IPS-NIHi7 (cell line): ENCODE measurements at regions not wholly inside any gene's neighbourhood (a gene's known extent, or its start where the extent isn't known, plus 50 kb on each side); places are given as distances from the start of the nearest gene placed in this dataset.
"Not testable (repeated sequence)": the region's sequence is repeated elsewhere in the genome, so short reads cannot be mapped to it uniquely, and the experiment has no call there.

Source experiments
- DNase-seq: peaks from one replicate; pipeline ENCODE4 v3.0.0; 2012; ENCODE audit warnings: mixed read lengths; ENCODE audit errors: extremely low spot score

DNA sequence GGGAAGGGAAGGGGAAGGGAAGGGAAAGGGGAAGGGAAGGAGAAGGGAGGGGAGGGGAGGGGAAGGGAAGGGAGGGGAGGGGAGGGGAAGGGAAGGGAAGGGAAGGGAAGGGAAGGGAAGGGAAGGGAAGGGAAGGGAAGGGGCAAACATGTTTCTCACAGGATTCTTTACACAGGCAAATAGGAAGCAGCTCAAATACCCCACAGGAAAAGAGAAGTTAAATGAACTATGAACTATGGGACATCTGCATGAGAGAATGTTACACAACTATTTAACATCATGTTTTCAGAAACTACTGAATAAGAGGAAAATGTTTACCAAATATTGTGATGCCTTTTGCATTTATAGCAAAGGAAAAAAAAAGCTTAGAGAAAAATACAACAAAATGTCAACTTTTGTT is 125.4 kb upstream of the SLC30A5 start:
- DNase-seq = no peak

DNA sequence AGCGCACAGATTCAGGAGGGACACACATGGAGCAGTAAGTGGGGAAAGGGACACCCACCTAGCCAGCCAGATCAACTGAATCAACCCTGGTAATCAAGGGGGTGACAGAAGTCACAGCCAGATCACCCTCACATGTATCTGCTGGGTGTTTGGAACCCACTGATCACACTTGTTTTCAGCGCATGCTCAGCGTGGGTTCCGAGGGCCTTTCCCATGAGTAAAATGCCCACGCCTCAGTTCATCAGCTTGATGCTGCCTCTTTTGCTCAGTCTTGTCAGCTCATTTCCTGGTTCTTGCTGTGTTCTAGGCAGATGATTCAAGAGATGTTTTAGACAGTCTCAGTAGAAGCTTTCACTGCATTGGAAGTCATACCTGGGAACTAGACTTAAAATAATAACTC is 123.2 kb upstream of the SLC30A5 start:
- no peak for DNase-seq

DNA sequence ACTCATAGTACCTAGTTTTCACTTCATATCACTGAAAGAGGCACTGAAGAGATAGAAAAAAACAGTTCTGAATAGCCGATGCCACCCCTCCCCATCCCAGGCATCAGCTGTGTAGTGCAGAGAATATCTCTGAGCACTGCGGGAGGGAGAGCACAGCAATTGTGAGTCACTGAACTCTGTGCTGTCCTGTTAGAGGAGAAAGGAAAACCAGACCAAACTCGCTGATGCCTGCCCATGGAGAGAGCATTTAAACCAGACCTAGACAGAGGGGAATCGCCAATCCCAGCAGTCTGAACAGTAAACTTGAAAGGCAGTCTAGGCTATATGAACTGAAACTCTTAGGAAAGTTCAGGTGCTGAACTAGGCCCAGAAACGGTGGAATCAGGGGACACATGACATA is 120.1 kb upstream of the SLC30A5 start:
- DNase-seq = no peak

DNA sequence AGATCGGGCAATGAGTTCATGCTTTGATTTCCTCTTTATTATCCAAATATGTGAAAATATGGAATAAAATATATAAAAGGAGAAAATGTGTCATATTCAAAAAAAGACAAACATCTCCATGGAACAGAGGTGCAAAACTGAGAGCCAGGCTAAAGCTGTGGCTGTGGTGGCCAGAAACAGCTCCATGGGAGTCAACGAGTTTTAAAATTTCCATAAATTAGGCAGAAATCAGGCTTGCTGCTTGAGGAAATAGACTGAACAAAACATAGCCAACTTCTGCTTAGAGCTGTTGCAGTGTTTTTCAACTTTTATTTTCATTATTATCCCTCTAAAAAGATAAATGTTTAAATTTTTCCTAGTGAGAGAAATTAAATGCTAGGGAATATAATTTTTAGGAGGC is 110.8 kb upstream of the SLC30A5 start:
- no peak for DNase-seq

DNA sequence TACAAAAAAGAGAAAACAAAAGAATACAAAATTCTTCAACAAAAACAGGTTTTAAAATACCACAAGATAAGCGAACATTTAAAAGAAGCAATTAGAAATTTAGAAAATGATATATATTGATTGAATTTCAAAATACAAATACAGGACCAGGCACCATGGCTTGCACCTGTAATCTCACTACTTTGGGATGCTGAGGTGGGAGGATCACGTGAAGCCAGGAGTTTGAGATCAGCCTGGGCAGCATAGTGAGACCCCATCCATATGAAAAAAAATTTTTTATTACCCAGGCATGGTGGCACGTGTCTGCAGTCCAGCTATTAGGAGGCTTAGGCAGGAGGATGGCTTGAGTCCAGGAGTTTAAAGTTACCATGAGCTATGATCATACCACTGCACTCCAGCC is 109.9 kb upstream of the SLC30A5 start:
- no peak for DNase-seq

DNA sequence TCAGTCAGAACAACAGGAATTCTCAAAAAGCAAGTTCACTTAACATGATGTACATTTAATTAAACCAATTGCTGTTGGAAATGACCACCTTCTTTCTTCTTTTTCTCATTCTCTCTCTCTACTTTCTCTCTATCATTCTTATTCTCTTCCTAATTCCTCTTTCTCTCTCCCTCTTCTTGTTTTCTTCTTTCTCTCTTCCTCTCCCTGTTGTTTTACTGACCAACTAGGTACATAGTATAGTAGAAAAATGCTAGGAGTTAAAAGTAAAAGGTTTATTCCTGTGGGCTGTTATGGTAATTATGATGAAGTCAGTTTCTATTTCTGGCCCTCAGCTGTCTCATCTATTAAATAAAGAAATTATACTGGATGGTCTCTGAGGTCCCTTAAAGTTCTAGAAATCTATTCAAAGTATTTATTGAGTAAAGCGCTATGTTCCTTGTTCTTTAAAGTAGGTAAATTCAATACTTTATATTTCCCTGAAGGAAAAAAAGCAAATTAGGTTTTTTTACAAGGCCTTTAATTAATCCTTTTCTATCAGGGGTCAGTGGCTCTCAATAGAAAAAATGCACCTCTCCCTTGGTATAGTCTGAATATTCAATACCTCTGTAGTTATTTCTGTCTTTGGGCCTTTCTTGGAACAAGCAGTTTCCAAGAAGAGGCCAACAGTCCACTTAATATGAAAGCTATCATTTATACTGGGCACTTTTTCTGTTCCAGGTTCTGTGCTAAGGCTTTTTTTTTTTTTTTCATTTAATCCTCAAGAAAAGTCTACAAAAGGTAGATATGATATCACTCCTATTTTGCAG is 102.3 kb upstream of the SLC30A5 start:
- DNase-seq = no peak

DNA sequence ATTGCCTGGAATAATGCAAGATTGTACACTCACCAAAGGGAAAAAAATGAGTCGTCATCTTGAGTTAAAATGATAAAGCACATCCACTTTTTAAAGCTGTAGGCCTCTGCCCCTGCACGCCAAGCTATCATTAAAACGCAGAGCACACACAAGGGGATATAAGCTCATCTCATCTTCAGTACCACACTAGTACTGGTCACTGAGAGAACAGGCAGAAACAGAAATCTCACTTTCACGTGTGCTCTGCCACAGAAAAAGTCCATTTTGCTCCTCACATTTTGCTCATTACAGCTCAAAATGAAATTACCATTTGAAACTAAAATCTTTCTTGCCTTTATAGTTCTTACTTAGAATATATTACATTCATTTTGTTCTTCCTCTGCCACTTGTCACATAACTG is 99.2 kb upstream of the SLC30A5 start:
- no peak for DNase-seq

DNA sequence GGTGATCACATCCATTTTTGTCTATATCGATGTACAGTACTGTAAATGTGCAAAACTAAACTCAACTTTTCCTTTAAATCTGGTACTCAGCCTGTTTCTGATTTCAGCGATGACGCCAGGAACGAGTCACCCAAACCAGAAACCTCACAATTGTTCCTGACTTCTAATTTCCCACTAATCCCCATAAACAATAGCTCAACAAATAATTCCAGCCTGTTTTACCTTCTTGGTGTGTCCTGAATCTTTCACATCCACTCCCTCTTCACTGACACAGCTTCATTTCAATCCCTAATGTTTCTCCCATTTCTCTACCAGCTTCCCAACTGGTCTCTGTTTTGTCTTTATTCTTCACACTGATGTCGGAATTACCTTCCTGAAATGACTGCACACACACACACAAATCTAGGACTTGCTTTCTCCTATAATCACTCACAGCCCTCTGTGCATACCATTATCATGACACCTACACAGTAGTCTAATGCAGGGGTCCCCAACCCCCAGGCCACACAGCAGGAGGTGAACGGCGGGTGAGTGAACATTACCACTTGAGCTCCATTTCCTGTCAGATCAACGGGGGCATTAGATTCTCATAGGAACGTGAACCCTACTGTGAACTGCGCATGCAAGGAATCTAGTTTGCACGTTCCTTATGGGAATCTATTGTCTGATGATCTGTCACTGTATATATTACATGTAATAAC is 97.8 kb upstream of the SLC30A5 start:
- no peak for DNase-seq

DNA sequence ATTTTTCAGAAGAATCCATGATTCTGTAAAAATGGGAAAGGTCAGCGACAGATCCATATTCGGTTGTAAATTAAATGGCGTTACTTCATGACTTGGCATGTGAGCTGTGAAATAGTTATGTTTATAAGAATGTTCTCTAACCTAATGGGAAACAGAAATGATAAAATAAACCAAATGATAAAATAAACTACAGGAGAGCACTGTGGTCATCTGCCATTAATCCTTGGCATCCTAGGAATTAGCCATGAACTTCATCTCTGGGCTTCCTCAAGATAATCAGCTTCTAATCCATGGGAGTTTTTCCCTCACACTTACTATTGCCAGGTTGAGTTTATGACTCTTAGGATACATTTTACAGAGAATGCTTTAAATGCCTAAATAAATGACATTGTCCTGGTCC is 94.6 kb upstream of the SLC30A5 start:
- no peak for DNase-seq

DNA sequence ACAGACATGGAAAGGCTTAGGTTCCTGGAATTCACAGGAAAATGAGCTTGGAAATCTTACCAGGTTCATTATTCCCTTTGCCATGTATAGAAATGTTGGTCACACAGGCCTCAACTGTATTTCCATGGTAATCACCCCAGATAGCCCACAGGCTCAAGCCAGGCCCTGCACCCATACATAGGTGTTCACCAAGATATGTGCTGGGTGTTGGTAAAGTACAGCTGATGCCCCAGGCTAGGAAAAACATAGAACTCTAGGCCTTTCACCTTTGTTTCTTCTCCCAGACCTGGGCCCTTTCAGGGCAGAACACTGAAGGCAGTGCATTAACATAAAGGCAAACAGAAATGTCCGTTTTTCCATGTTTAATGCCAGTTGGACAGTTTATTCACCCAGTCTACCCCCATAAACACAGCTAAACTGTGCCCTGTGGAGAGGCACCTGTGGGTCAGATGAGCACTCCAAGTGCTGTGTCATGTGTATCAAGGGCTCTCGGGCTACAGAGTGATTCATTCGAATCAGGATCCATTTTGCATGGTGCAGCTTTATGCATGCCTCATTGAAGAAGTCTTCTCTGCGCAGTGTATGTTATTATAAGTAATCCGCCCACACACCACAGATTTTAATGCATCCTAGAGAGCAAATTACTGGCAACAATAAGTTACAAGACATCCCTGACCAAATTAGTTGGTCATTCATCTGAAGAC is 93.4 kb upstream of the SLC30A5 start:
- no peak for DNase-seq

DNA sequence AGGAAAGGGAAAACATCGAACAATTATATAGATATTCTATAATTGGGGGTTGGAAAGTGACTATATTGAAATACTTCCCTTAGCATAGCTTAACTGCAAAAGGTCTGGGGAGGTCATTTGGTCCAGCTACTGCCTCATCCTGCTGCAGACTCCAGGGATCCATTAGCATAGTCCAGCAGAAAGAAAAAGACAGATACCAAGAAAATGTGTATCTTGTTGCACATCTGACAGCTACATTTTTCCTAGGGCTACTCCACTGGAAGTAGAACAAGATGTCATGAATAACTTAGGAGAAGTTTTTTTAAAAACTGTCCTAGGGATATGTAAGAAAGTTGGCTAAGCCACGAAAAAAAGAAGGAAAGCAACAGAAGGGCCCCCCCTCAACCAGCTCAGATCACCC is 92.9 kb upstream of the SLC30A5 start:
- no peak for DNase-seq

DNA sequence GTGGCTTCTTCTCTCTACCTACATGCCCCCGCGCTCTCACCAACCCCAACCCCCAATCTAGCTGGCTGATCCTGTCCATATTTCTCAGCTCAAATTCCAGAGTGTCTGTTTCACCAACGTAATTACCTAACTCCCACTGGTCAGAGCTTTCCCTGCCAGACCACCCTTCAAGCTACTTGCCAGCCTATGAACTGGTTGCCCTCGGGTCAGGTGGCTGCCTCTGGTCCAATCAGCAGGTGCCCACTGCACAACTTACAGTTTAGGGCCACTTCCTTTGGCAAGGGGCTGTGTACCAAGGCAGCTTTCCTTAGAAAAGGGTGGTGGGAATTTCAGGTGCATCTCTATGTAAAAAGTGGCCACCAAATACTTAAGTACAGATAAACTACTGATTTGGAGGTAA is 92.2 kb upstream of the SLC30A5 start:
- no peak for DNase-seq

DNA sequence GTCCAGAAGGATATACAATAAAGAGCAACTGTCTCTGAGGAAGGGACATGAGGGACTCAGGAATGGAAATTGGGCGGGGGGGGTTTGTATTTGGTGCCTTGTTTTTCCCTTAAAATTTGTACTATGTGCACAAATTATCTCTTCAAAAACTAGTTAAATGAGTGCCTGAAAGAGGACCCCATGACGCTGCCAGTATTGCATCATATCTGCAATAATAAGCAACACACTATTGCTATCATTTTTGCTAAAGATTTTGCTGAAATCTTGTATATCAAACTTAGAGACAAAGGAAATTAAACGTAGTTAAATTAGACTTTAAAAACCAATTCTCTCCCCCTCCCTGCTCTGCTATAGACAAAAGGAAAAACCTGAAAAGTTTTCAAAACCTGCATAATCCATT is 89.7 kb upstream of the SLC30A5 start:
- no peak for DNase-seq

DNA sequence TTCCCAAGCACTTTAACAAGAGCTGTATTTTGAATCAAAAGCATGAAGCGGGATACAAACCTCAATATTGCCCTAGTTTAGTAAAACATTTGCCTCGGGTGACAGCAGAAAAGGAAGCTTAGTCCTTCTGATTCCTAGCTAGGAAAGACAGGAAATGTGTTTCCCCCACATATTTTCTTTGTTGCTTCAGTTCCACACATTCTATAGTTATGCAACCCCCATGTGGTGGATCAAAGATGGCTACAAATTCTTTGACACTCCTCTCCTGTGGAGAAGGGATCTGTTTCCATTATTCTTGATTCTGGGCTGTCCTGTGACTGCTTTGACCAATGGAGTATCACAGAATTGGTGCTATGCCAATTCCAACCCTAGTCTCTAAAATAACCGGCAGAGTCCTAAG is 89.1 kb upstream of the SLC30A5 start:
- DNase-seq = no peak

DNA sequence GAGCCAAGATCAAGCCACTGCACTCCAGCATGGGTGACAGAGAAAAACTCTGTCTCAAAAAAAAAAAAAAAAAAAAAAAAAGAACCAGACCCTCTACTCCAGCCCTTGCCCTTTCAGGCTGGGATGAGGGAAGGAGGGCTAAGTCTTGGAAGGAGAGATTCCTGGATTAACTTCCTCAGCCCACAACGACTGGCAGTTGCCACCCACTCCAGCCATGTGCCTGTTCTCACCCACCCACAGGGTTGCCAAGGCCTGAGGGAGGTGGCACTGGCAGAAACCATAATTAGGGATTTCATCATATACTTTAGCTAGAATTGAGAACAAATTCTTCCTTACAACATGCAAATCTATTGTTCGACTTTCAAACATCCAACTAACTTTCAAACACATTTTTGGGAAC is 87.8 kb upstream of the SLC30A5 start:
- DNase-seq = no peak

DNA sequence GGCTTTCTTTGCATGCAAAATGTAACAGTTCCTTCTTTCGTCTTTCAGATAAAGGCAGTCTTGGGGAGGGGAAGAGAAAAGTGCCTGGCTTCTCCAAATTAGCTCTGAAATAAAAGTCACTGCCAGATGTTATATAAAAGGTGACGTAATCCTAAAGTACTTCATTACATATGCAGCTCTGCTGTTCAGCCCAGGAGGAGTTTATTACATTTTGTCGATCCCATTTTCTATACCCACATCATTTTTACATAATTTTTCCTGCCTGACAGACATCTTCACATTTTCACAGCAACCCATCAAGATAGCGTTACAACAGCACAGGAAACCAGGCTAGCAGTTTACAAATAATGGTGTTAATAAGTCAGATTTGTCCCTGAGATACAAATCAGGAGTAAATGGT is 86.7 kb upstream of the SLC30A5 start:
- no peak for DNase-seq

DNA sequence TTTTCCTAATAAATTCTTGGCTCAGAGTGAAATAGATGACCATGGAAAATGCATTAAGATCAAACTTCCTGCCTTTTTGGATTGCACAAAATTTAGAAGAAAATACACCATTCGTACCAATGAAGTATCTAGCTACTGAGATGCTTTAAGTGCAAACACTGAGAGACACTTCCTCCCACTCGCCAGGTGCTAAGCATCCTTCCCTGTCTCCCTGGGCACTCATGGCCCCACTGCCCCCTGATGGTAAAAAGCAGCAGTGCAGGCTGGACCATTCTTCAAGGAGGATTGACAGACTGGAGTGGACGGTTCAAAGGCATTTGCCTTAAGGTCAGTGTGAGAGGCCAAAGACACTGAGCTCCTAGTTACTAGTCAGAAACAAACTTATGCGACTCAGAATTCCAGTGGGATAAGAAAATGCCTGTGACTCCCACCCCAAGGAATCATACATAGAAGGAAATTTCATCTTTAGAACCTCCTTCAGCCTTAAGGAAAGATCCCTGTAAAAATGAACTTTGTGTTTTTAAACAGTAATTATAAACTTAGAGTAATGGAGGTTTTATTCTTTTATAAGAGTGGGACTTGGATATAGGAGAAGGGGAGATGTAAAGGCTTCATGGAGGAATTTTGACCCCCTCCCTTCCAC is 86.0 kb upstream of the SLC30A5 start:
- DNase-seq = peak; percentile 87

DNA sequence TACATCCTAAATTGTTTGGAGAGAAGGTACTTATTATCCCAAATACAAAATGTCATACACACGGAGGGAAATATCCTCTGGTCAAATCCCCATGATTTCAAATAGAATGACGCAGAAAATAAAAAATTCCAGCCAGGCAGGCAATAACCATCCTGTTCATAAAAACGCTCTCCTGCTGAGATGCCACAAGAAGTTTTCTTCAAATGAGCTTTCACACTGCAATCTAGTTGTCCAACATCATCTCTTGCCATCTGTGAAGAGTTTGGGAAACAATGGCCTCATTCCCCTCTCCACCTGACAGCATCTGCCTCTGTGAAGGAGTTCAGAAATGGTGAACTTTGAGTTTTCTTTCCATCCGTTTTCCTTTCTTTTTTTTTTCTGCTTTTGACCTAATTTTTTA is 83.3 kb upstream of the SLC30A5 start:
- no peak for DNase-seq

DNA sequence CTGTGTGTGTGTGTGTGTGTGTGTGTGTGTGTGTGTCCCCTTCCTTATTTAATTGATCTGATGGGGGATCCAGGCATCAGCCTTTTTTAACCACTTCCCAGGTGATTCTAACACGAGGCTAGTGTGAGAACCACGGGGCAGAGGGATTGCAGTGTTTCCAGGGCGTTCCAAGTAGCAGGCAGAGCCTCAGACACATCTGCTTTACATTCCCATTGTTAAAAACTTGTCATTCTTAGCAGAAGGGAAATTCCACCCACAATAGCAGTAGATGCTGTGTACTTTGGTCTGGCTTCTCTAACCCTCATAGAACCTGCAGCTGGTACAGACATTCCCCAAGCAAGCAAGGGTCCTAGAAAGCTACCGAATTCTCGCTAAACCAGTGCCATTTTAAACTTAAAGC is 81.9 kb upstream of the SLC30A5 start:
- no peak for DNase-seq

DNA sequence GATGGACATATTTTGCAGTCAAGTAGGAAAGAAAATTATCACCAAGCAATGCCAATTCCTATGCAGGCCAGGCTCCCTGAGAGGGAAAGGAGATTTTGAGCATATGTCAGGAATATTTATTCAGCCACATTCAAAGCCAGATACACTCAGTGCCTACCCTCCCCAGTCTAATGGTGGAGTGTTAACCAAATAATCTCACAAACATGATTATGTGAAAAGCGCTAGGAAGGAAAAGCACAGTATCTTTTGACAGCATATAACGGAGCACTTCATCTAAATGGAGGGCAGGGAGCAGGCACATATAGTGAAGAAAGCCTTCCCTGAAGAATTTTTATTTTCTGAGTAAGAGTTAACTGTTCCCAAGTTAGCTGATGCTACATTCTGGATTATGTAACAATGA is 80.3 kb upstream of the SLC30A5 start:
- DNase-seq = no peak

DNA sequence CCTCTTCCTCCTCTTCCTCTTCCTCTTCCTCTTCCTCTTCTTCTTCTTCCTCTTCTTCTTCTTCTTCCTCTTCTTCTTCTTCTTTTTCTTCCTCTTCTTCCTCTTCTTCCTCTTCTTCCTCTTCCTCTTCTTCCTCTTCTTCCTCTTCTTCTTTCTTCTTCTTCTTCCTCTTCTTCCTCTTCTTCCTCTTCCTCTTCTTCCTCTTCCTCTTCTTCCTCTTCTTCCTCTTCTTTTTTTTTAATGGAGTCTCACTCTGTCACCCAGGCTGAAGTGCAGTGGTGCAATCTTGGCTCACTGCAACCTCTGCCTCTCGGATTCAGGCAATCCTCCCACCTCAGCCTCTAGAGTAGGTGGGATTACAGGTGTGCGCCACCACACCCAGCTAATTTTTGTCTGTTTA is 79.8 kb upstream of the SLC30A5 start:
- not testable (repeated sequence) for DNase-seq

DNA sequence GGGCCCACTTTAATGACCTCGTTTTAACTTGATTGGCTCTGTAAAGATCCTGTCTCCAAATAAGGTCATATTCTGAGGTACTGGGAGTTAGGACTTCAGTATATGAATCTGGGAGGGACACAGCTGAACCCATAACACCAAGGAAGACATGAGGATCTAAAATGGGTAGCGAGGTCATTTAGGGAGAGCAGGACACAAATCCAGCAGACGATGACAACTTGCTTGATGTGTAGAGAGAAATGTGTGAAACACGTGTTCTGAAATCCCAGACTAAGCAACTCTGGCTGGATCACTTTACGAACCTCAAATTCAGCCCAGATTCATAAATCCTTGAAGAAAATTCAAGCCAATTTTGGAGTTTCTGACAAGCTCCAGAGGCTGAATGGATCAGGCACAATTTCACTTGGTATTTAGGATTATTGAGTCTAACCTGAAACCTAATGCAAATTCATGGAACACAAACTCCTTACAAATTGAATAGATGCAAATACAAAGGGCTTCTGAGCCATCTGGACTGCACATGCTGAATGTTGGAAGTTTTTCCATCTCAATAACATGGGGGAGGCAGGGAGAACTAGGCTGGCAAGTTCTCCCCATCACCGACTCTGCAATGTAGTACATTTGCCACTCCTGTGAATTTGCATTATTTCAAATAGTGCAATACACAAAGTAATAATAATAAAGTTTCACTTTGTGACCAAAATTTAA is 74.0 kb upstream of the SLC30A5 start:
- no peak for DNase-seq
